ENCODE measurements at regions not wholly inside any gene's neighbourhood (a gene's known extent, or its start where the extent isn't known, plus 50 kb on each side); places are given as distances from the start of the nearest gene placed in this dataset.

GRCh38 chr18:44409071-44409470 lies 271.6 kb upstream of the SETBP1 start:
- TF ChIP-seq CTCF (conservative IDR thresholded peaks at IDR 0.05) (no peak), ZFX (IDR thresholded peaks at IDR 0.05) (no peak)
